HG02623 (cell line): ENCODE measurements at regions not wholly inside any gene's neighbourhood (a gene's known extent, or its start where the extent isn't known, plus 50 kb on each side); places are given as distances from the start of the nearest gene placed in this dataset.
A peak's percentile ranks its signal among the peaks of the same experiment; 100 is the strongest.
"Not testable (repeated sequence)": the region's sequence is repeated elsewhere in the genome, so short reads cannot be mapped to it uniquely, and the experiment has no call there.

ENCODE experiments used
- ATAC-seq: cut with Tn5 transposase; IDR thresholded peaks from one replicate; pipeline ENCODE4 v1.9.1; 2021; ENCODE audit warnings: moderate library complexity; ENCODE audit not compliant: unreplicated experiment

- no peak for ATAC-seq
Observed at GRCh38 chr5:111983459-111983858, 226.5 kb upstream of the NREP start.

- no peak for ATAC-seq
Observed at GRCh38 chr5:111977436-111977829, 220.4 kb upstream of the NREP start.

- no peak for ATAC-seq
Observed at GRCh38 chr5:111976705-111977435, 219.9 kb upstream of the NREP start.

GRCh38 chr5:111975133-111975532 is 218.1 kb upstream of the NREP start:
- ATAC-seq: no peak

GRCh38 chr5:111973961-111974360 is 217.0 kb upstream of the NREP start:
- ATAC-seq: no peak

GRCh38 chr5:111972548-111972947 is 215.6 kb upstream of the NREP start:
- ATAC-seq: no peak

- ATAC-seq: no peak
Observed at GRCh38 chr5:111972080-111972479, 215.1 kb upstream of the NREP start.

- no peak for ATAC-seq
Observed at GRCh38 chr5:111968459-111968858, 211.5 kb upstream of the NREP start.

- no peak for ATAC-seq
Observed at GRCh38 chr5:111967463-111967862, 210.5 kb upstream of the NREP start.

- ATAC-seq: no peak
Observed at GRCh38 chr5:111966290-111966689, 209.3 kb upstream of the NREP start.

- no peak for ATAC-seq
Observed at GRCh38 chr5:111963555-111963954, 206.6 kb upstream of the NREP start.

GRCh38 chr5:111962906-111963305 is 205.9 kb upstream of the NREP start:
- ATAC-seq: no peak

- ATAC-seq: no peak
Observed at GRCh38 chr5:111961862-111962261, 204.9 kb upstream of the NREP start.

- ATAC-seq: no peak
Observed at GRCh38 chr5:111960476-111961215, 203.7 kb upstream of the NREP start.

- no peak for ATAC-seq
Observed at GRCh38 chr5:111958851-111959250, 201.9 kb upstream of the NREP start.

GRCh38 chr5:111956765-111957164 is 199.8 kb upstream of the NREP start:
- not testable (repeated sequence) for ATAC-seq

GRCh38 chr5:111954516-111955395 is 197.8 kb upstream of the NREP start:
- ATAC-seq: peak; percentile 81

GRCh38 chr5:111953351-111954127 is 196.5 kb upstream of the NREP start:
- no peak for ATAC-seq

- no peak for ATAC-seq
Observed at GRCh38 chr5:111952555-111952954, 195.6 kb upstream of the NREP start.

- ATAC-seq: no peak
Observed at GRCh38 chr5:111950660-111951059, 193.7 kb upstream of the NREP start.
